CD4-positive, CD25-positive, alpha-beta regulatory T cell (primary cell): ENCODE measurements at regions not wholly inside any gene's neighbourhood (a gene's known extent, or its start where the extent isn't known, plus 50 kb on each side); places are given as distances from the start of the nearest gene placed in this dataset.

Experiments
- ATAC-seq, 2 donors: fragments of 150-1000 bp; cut with Tn5 transposase; one replicate each; pipeline ENCODE4 v1.10.0; 2021; ENCODE audit warnings: low read depth in 2 of 2, moderate number of reproducible peaks in 2 of 2, moderate library complexity in 1 of 2
- DNase-seq, 3 donors: peaks; one replicate each; pipeline versions ENCODE4 v3.0.0 to v3.0.0-alpha.2; 2012 to 2022; ENCODE audit warnings: mixed read lengths in 1 of 3
- H3K27ac ChIP-seq: one replicate; pipeline ENCODE4 v1.7.0; 2013; ENCODE audit warnings: mild to moderate bottlenecking, low read length; ENCODE audit not compliant: insufficient read depth, poor library complexity, severe bottlenecking
- H3K27me3 ChIP-seq: one replicate; pipeline ENCODE4 v1.7.0; 2013; ENCODE audit warnings: low read length; ENCODE audit not compliant: control insufficient read depth, insufficient read depth
- H3K36me3 ChIP-seq: one replicate; pipeline ENCODE4 v1.7.0; 2013; ENCODE audit warnings: mild to moderate bottlenecking, low read length, moderate library complexity; ENCODE audit not compliant: control insufficient read depth, insufficient read depth
- H3K4me1 ChIP-seq: 2 replicates; pipeline ENCODE4 v1.7.0; 2013; ENCODE audit warnings: mild to moderate bottlenecking, low read length; ENCODE audit not compliant: insufficient read depth, control insufficient read depth, poor library complexity, severe bottlenecking
- H3K4me3 ChIP-seq: one replicate; pipeline ENCODE4 v1.7.0; 2013; ENCODE audit warnings: low read depth, mild to moderate bottlenecking, low read length, moderate library complexity
- H3K9me3 ChIP-seq, 2 experiments: 1 replicate in 1 of 2; 2 replicates in 1 of 2; pipeline ENCODE4 v1.7.0; 2013; ENCODE audit warnings: low read length in 2 of 2, mild to moderate bottlenecking in 1 of 2, moderate library complexity in 1 of 2; ENCODE audit not compliant: control insufficient read depth in 2 of 2
- H3K27ac Mint-ChIP-seq, 3 donors: one replicate each; pipeline ENCODE4 v1.8.0; 2020 to 2022; ENCODE audit warnings: mild to moderate bottlenecking in 3 of 3, mixed read lengths in 3 of 3, moderate library complexity in 2 of 3
- H3K27me3 Mint-ChIP-seq: one replicate; pipeline ENCODE4 v1.8.0; 2022; ENCODE audit warnings: mild to moderate bottlenecking, mixed read lengths
- H3K36me3 Mint-ChIP-seq: one replicate; pipeline ENCODE4 v1.8.0; 2020; ENCODE audit warnings: mixed read lengths
- H3K4me1 Mint-ChIP-seq, 4 donors: one replicate each; pipeline ENCODE4 v1.8.0; 2020 to 2022; ENCODE audit warnings: mixed read lengths in 4 of 4, mild to moderate bottlenecking in 1 of 4
- H3K4me3 Mint-ChIP-seq, 4 donors: one replicate each; pipeline ENCODE4 v1.8.0; 2020 to 2022; ENCODE audit warnings: mild to moderate bottlenecking in 4 of 4, mixed read lengths in 4 of 4, moderate library complexity in 3 of 4
- H3K9me3 Mint-ChIP-seq, 7 donors: one replicate each; pipeline ENCODE4 v1.8.0; 2020 to 2022; ENCODE audit warnings: mixed read lengths in 7 of 7, mild to moderate bottlenecking in 3 of 7, moderate library complexity in 2 of 7

DNA sequence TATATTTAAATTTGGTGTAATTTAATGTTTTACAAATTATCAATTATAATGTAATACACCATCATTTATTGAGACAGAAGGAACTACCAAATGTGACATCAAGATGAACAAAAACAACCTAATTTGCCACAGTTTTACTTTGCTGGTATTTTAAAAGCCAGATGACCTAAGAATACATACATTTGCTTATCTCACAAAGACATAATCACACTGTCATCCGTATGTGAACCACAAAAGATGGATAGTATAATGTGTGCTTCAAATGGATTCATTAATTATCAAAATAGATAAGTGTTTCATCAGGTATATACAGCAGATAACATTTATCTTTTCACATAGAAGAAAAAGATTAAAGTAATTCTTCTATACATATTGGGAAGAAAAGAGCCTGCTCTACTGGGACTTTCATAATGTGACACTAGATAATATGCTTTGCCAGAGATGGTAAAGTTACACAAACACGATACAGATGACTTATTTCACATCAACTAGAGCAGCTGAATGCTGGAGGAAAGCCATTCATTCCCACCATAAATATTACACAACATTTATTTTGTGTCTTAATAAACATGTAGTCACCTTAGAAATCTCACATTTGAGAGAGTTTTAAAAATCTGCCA lies 278.5 kb downstream of the ISL1 start:
- peaks cover 0 to 15% (median 5%) of the 10 kb centered on the region in 7 donors for H3K9me3 Mint-ChIP-seq
- H3K4me3 Mint-ChIP-seq = no peak overlapping the region
- H3K4me1 ChIP-seq = no peaks in the 10 kb centered on the region
- no peaks in the 10 kb centered on the region for H3K27me3 ChIP-seq
- H3K36me3 ChIP-seq = no peaks in the 10 kb centered on the region
- H3K27ac Mint-ChIP-seq = no peak overlapping the region
- H3K27me3 Mint-ChIP-seq = no peaks in the 10 kb centered on the region
- no peak for DNase-seq
- no peak overlapping the region for H3K4me3 ChIP-seq
- no peaks in the 10 kb centered on the region for H3K4me1 Mint-ChIP-seq
- no peak for ATAC-seq
- no peak overlapping the region for H3K27ac ChIP-seq
- H3K36me3 Mint-ChIP-seq = no peaks in the 10 kb centered on the region
- H3K9me3 ChIP-seq = no peaks in the 10 kb centered on the region

DNA sequence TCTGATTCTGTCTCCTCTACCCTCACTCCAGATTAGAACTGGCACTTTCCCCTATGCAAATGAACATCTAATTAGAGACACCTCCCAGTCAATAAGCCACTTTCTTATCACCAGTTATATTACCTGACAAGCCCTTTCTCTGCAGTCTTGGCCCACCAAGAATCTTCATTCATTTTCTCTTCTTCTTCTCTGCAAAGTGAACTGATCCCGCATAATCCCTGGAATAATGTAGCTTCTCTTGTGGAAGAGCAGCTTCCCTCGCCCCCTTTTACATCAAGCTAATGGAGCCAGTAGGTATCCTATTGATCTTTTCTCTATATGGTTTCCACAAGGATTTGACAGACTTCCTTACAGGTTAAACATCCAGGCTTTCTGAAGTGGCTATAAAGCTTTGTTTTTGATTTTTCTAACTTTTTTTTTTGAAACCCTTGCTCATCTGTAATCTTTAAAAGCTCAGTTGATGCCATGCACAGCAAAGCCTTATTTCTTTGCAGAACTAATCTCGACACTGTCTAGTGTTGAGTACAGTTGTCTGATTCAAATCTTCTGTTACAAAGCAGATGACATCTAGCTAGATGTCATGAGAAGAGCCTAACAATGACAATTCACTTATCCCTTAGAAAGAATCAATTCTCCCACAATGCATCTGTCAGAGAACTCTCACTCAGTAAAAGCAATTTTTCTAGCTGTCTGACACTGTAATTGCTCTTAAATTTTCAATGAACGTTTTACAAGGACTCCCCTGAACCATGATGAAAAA lies 281.4 kb downstream of the ISL1 start:
- no peak for DNase-seq
- H3K4me3 ChIP-seq = no peak overlapping the region
- no peaks in the 10 kb centered on the region for H3K27me3 ChIP-seq
- no peak overlapping the region for H3K27ac ChIP-seq
- no peak overlapping the region for H3K4me3 Mint-ChIP-seq
- no peak overlapping the region for H3K27ac Mint-ChIP-seq
- H3K27me3 Mint-ChIP-seq = no peaks in the 10 kb centered on the region
- no peaks in the 10 kb centered on the region for H3K4me1 ChIP-seq
- H3K36me3 Mint-ChIP-seq = no peaks in the 10 kb centered on the region
- H3K4me1 Mint-ChIP-seq = no peaks in the 10 kb centered on the region
- no peak for ATAC-seq
- H3K9me3 ChIP-seq = peaks cover 0 to 4% of the 10 kb centered on the region in 2 experiments
- H3K9me3 Mint-ChIP-seq = peaks cover 0 to 15% (median 3%) of the 10 kb centered on the region in 7 donors
- H3K36me3 ChIP-seq = no peaks in the 10 kb centered on the region

DNA sequence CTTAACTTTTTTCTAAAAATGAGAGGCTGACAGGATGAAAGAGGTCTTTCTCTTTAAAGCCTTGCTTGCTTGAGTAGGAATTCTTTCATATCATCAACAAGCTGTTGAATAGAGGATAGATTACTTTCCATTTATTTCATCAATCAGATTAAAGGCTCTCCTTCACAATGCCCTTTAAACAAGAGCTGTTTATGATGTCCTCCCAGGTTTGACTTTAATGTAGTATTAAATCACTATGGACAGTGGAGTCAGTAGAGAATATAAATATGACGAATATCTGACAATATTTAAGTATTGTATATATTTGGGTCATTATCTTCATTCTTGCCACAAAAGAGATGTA lies 282.0 kb downstream of the ISL1 start:
- peaks cover 0 to 15% (median 3%) of the 10 kb centered on the region in 7 donors for H3K9me3 Mint-ChIP-seq
- H3K4me1 Mint-ChIP-seq = no peaks in the 10 kb centered on the region
- no peak overlapping the region for H3K27ac Mint-ChIP-seq
- H3K27me3 ChIP-seq = no peaks in the 10 kb centered on the region
- DNase-seq (no peak), ATAC-seq (no peak)
- no peaks in the 10 kb centered on the region for H3K36me3 ChIP-seq
- H3K4me3 Mint-ChIP-seq = no peak overlapping the region
- no peaks in the 10 kb centered on the region for H3K27me3 Mint-ChIP-seq
- H3K27ac ChIP-seq = no peak overlapping the region
- no peak overlapping the region for H3K4me3 ChIP-seq
- peaks cover 0 to 4% of the 10 kb centered on the region in 2 experiments for H3K9me3 ChIP-seq
- H3K36me3 Mint-ChIP-seq = no peaks in the 10 kb centered on the region
- H3K4me1 ChIP-seq = no peaks in the 10 kb centered on the region

DNA sequence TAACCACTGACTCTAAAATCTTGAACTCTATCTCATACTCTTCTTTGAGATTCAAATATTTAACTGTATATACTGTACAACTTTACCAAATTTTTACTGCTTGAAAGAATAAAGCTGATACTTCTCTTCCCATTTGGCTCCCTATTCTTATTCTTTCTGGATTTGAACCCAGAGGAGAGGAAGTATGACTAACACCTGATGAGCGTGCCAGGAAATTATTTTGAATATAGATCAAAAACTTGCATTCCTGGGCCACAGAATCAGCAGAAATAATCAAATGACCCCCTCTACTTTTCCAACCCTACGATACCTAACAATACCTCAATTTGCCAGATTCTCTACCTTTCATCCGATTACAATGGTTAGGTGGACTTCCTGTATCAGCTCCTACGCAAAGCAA lies 285.8 kb downstream of the ISL1 start:
- H3K4me1 ChIP-seq = no peaks in the 10 kb centered on the region
- no peak overlapping the region for H3K4me3 Mint-ChIP-seq
- no peaks in the 10 kb centered on the region for H3K27me3 Mint-ChIP-seq
- H3K27ac Mint-ChIP-seq = no peak overlapping the region
- H3K4me1 Mint-ChIP-seq = no peaks in the 10 kb centered on the region
- no peaks in the 10 kb centered on the region for H3K36me3 ChIP-seq
- no peaks in the 10 kb centered on the region for H3K27me3 ChIP-seq
- H3K27ac ChIP-seq = no peak overlapping the region
- H3K4me3 ChIP-seq = no peak overlapping the region
- DNase-seq (no peak), ATAC-seq (no peak)
- H3K9me3 Mint-ChIP-seq = peaks cover 7 to 25% (median 12%) of the 10 kb centered on the region in 7 donors
- H3K36me3 Mint-ChIP-seq = no peaks in the 10 kb centered on the region
- peaks cover 0 to 4% of the 10 kb centered on the region in 2 experiments for H3K9me3 ChIP-seq

DNA sequence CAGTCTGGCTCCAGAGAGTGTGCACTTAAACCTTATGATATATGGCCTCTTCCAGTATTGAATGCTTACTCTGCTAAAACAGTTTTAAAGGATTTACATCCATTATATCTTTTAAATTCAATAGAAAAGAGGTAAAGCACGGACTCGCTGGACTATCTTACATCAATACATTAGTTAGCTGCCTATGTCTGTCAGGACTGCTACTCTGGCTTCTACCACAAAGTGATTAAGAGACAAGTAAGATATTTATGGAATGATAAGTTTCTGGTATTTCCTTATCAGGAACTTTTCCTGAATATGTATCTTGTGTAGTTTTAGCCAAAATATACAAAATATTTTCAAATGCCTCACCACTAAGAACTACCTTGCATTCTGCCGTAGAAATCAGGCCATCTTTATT lies 295.1 kb downstream of the ISL1 start:
- no peaks in the 10 kb centered on the region for H3K4me1 Mint-ChIP-seq
- H3K27me3 Mint-ChIP-seq = no peaks in the 10 kb centered on the region
- no peaks in the 10 kb centered on the region for H3K4me1 ChIP-seq
- DNase-seq = no peak
- ATAC-seq = no peak
- no peaks in the 10 kb centered on the region for H3K9me3 ChIP-seq
- H3K27ac ChIP-seq = no peak overlapping the region
- no peaks in the 10 kb centered on the region for H3K27me3 ChIP-seq
- peaks cover 0 to 29% (median 11%) of the 10 kb centered on the region in 7 donors for H3K9me3 Mint-ChIP-seq
- H3K36me3 Mint-ChIP-seq = no peaks in the 10 kb centered on the region
- H3K27ac Mint-ChIP-seq = no peak overlapping the region
- H3K4me3 Mint-ChIP-seq = no peak overlapping the region
- H3K36me3 ChIP-seq = no peaks in the 10 kb centered on the region
- H3K4me3 ChIP-seq = no peak overlapping the region

DNA sequence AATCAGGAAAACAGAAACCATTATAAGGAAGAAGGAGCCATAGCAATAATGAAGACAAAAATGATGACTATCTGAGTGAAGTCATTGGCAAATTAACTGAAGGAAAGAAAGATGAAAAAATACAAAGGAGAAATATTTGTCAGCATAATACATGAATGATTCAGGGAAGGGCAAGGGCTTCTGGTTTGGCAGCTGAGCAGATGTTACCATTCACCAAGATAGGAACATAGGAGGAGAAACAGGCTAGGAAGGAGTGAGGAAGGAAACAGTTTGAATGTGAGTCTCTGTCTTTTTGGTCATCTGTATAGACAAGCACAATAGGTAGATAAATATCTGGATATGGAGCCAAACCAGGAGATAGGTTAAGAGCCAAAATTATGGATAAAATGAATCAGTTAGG lies 296.0 kb downstream of the ISL1 start:
- no peak overlapping the region for H3K27ac Mint-ChIP-seq
- no peaks in the 10 kb centered on the region for H3K4me1 Mint-ChIP-seq
- Histone ChIP-seq H3K4me1 (no peaks in the 10 kb centered on the region), H3K9me3 (no peaks in the 10 kb centered on the region), H3K27me3 (no peaks in the 10 kb centered on the region), H3K27ac (no peak overlapping the region), H3K36me3 (no peaks in the 10 kb centered on the region), H3K4me3 (no peak overlapping the region)
- DNase-seq (no peak), ATAC-seq (no peak)
- no peaks in the 10 kb centered on the region for H3K36me3 Mint-ChIP-seq
- H3K4me3 Mint-ChIP-seq = no peak overlapping the region
- H3K9me3 Mint-ChIP-seq = peaks cover 0 to 28% (median 7%) of the 10 kb centered on the region in 7 donors
- H3K27me3 Mint-ChIP-seq = no peaks in the 10 kb centered on the region

DNA sequence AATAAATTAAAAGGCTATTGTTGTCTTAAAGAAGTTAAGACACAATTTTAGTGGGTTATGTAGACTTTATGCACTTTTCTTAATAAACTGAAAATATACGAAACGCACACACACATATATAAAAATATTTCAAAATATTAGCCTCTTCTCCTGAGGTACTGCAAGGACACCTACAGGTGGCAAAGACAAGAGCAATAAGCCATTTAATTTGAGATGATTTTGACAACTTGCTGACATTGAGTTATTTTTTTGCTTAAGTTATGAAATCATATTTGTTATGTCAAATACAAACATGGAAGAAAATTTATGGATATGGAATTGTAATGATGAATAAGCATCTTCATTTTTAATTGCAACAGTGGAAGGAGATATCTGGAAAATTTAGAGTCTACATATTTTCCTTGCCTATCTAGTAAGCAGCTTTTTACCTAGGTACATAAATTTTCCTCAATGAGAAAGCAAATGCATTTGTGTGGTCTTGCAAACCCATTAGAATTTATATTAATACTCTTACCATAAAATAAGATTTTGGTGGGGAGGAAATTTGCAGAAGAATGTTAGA lies 301.6 kb downstream of the ISL1 start:
- no peak overlapping the region for H3K27ac Mint-ChIP-seq
- H3K4me1 Mint-ChIP-seq = no peaks in the 10 kb centered on the region

DNA sequence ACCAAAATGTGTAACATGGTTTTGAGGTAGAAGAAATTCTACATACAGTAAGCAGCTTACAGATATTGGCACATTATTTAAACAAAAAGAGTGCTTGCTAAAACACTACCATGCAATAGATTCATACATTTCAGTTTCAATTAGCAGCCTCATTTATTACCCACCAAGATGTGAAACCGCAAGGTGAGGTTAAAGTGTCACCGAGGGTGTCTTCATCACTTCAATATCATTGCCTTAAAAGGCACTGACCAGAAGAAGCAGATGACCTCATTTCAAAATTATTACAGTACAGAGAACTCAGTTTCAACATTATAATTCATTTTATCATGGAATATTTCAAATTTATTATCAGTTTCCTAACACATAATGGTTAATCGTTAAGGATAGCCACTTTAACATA lies 302.2 kb downstream of the ISL1 start:
- Mint-ChIP-seq H3K9me3 (peaks cover 0 to 25% (median 3%) of the 10 kb centered on the region in 7 donors), H3K27me3 (no peaks in the 10 kb centered on the region), H3K4me1 (no peaks in the 10 kb centered on the region), H3K27ac (no peak overlapping the region), H3K4me3 (no peak overlapping the region), H3K36me3 (no peaks in the 10 kb centered on the region)
- Histone ChIP-seq H3K27me3 (no peaks in the 10 kb centered on the region), H3K4me1 (no peaks in the 10 kb centered on the region), H3K4me3 (no peak overlapping the region), H3K36me3 (no peaks in the 10 kb centered on the region), H3K9me3 (no peaks in the 10 kb centered on the region), H3K27ac (no peak overlapping the region)
- ATAC-seq (no peak), DNase-seq (no peak)

More for the DNA sequence above, 301.6 kb downstream of the ISL1 start:
- no peaks in the 10 kb centered on the region for H3K4me1 ChIP-seq
- no peak overlapping the region for H3K27ac ChIP-seq
- H3K27me3 ChIP-seq = no peaks in the 10 kb centered on the region
- Mint-ChIP-seq H3K4me3 (no peak overlapping the region), H3K36me3 (no peaks in the 10 kb centered on the region), H3K9me3 (peaks cover 0 to 29% (median 5%) of the 10 kb centered on the region in 7 donors), H3K27me3 (no peaks in the 10 kb centered on the region)
- DNase-seq (no peak), ATAC-seq (no peak)
- H3K4me3 ChIP-seq = no peak overlapping the region
- H3K9me3 ChIP-seq = no peaks in the 10 kb centered on the region
- no peaks in the 10 kb centered on the region for H3K36me3 ChIP-seq
